GM18526 (cell line): ENCODE measurements at regions not wholly inside any gene's neighbourhood (a gene's known extent, or its start where the extent isn't known, plus 50 kb on each side); places are given as distances from the start of the nearest gene placed in this dataset.

Source experiments
- POLR2A ChIP-seq: IDR thresholded peaks from 3 replicates; pipeline ENCODE4 v1.6.1; 2011; ENCODE audit not compliant: insufficient read length; ENCODE audit errors: extremely low read depth

GRCh38 chr11:116285026-116285425 is 487.8 kb downstream of the BUD13 start:
- no peak for TF ChIP-seq POLR2A

- no peak for TF ChIP-seq POLR2A
Measured at GRCh38 chr11:116283300-116283699, 489.5 kb downstream of the BUD13 start.

GRCh38 chr11:116282481-116282880 is 490.3 kb downstream of the BUD13 start:
- no peak for TF ChIP-seq POLR2A

- no peak for TF ChIP-seq POLR2A
Measured at GRCh38 chr11:116281173-116282160, 491.3 kb downstream of the BUD13 start.

GRCh38 chr11:116279511-116279910 is 493.3 kb downstream of the BUD13 start:
- TF ChIP-seq POLR2A = no peak

GRCh38 chr11:116278076-116278475 is 494.7 kb downstream of the BUD13 start:
- TF ChIP-seq POLR2A = no peak

GRCh38 chr11:116276051-116277044 is 496.4 kb downstream of the BUD13 start:
- no peak for TF ChIP-seq POLR2A

- TF ChIP-seq POLR2A = no peak
Measured at GRCh38 chr11:116275635-116276034, 497.2 kb downstream of the BUD13 start.

- TF ChIP-seq POLR2A = no peak
Measured at GRCh38 chr11:116274521-116274920, 498.3 kb downstream of the BUD13 start.

GRCh38 chr11:116272181-116272789 is 500.5 kb downstream of the BUD13 start:
- TF ChIP-seq POLR2A = no peak

GRCh38 chr11:116271479-116271878 is 501.3 kb downstream of the BUD13 start:
- TF ChIP-seq POLR2A = no peak

GRCh38 chr11:116267146-116267545 is 505.6 kb downstream of the BUD13 start:
- no peak for TF ChIP-seq POLR2A

GRCh38 chr11:116263770-116264169 is 509.0 kb downstream of the BUD13 start:
- no peak for TF ChIP-seq POLR2A

GRCh38 chr11:116263019-116263418 is 509.8 kb downstream of the BUD13 start:
- no peak for TF ChIP-seq POLR2A

- no peak for TF ChIP-seq POLR2A
Measured at GRCh38 chr11:116262370-116262769, 510.4 kb downstream of the BUD13 start.
